ENCODE measurements at regions not wholly inside any gene's neighbourhood (a gene's known extent, or its start where the extent isn't known, plus 50 kb on each side); places are given as distances from the start of the nearest gene placed in this dataset.

- intact Hi-C loops (cut with micrococcal nuclease) = no loop called here
- H3K4me2 ChIP-seq (replicated peaks; ENCODE audit: extremely low read depth, low read length, poor library complexity, severe bottlenecking) = no peak overlapping the region
- H3K9ac ChIP-seq (ENCODE audit: insufficient read depth, low read length, poor library complexity, severe bottlenecking) = no peak overlapping the region
- no peak for DNase-seq
- no peak overlapping the region for H2AFZ ChIP-seq (ENCODE audit: insufficient read depth, low read depth, low read length, poor library complexity, severe bottlenecking)
- no peak overlapping the region for H3K27ac ChIP-seq (ENCODE audit: low read depth in 1 of 2, low read length in 2 of 2)
- no peaks in the 10 kb centered on the region for H3K36me3 ChIP-seq (replicated peaks in 1 of 2; ENCODE audit: control insufficient read depth in 1 of 2, insufficient read depth in 2 of 2, low read length in 2 of 2)
- 20% methylated on average over 1 of the region's 1 CpG for WGBS (ENCODE audit: insufficient coverage)
- H3K4me3 ChIP-seq (replicated peaks in 1 of 3; ENCODE audit: low read depth in 2 of 3, low read length in 3 of 3) = no peak overlapping the region
- Mint-ChIP-seq H3K9me3 (peaks cover 2 to 13% (median 11%) of the 10 kb centered on the region in 7 donors), H3K27me3 (ENCODE audit: low read depth in 3 of 3) (peaks cover 2 to 3% (median 2%) of the 10 kb centered on the region in 3 donors), H3K36me3 (no peaks in the 10 kb centered on the region), H3K27ac (no peak overlapping the region), H3K4me3 (no peak overlapping the region), H3K4me1 (no peaks in the 10 kb centered on the region)
- H4K20me1 ChIP-seq (ENCODE audit: insufficient read depth, low read length) = no peaks in the 10 kb centered on the region
- no peaks in the 10 kb centered on the region for H3K79me2 ChIP-seq (ENCODE audit: insufficient read depth, low read length)
- no peaks in the 10 kb centered on the region for H3K4me1 ChIP-seq (ENCODE audit: control insufficient read depth in 1 of 2, insufficient read depth in 2 of 2, low read length in 2 of 2)
- H3K9me3 ChIP-seq (replicated peaks in 1 of 2; ENCODE audit: control insufficient read depth in 1 of 2, insufficient read depth in 1 of 2, low read length in 2 of 2) = peaks cover 0 to 9% of the 10 kb centered on the region in 2 donors
- no peak for TF ChIP-seq CTCF (IDR thresholded peaks at IDR 0.05)
- peaks cover 0 to 2% of the 10 kb centered on the region in 2 donors for H3K27me3 ChIP-seq (ENCODE audit: control insufficient read depth in 2 of 2, insufficient read depth in 2 of 2, low read length in 2 of 2)
These were observed 90.3 kb downstream of the DIRAS2 start for GRCh38 chr9:90552317-90552716.

GRCh38 chr9:90555351-90556057 is 87.1 kb downstream of the DIRAS2 start:
- intact Hi-C loops (cut with micrococcal nuclease) = no loop called here
- H3K9ac ChIP-seq (ENCODE audit: insufficient read depth, low read length, poor library complexity, severe bottlenecking) = no peak overlapping the region
- no peaks in the 10 kb centered on the region for H3K36me3 ChIP-seq (replicated peaks in 1 of 2; ENCODE audit: control insufficient read depth in 1 of 2, insufficient read depth in 2 of 2, low read length in 2 of 2)
- no peaks in the 10 kb centered on the region for H3K9me3 ChIP-seq (replicated peaks in 1 of 2; ENCODE audit: control insufficient read depth in 1 of 2, insufficient read depth in 1 of 2, low read length in 2 of 2)
- no peak overlapping the region for H3K4me3 Mint-ChIP-seq
- no peaks in the 10 kb centered on the region for H3K27me3 ChIP-seq (ENCODE audit: control insufficient read depth in 2 of 2, insufficient read depth in 2 of 2, low read length in 2 of 2)
- H3K9me3 Mint-ChIP-seq = peaks cover 0 to 4% (median 1%) of the 10 kb centered on the region in 7 donors
- H3K27me3 Mint-ChIP-seq (ENCODE audit: low read depth in 3 of 3) = peaks cover 2 to 3% (median 3%) of the 10 kb centered on the region in 3 donors
- H3K27ac ChIP-seq (ENCODE audit: low read depth in 1 of 2, low read length in 2 of 2) = no peak overlapping the region
- no peaks in the 10 kb centered on the region for H3K79me2 ChIP-seq (ENCODE audit: insufficient read depth, low read length)
- no peak for TF ChIP-seq CTCF (IDR thresholded peaks at IDR 0.05)
- no peak overlapping the region for H3K4me2 ChIP-seq (replicated peaks; ENCODE audit: extremely low read depth, low read length, poor library complexity, severe bottlenecking)
- no peak overlapping the region for H2AFZ ChIP-seq (ENCODE audit: insufficient read depth, low read depth, low read length, poor library complexity, severe bottlenecking)
- H3K4me1 ChIP-seq (ENCODE audit: control insufficient read depth in 1 of 2, insufficient read depth in 2 of 2, low read length in 2 of 2) = no peaks in the 10 kb centered on the region
- no peak for DNase-seq
- H3K4me3 ChIP-seq (replicated peaks in 1 of 3; ENCODE audit: low read depth in 2 of 3, low read length in 3 of 3) = no peak overlapping the region
- H3K4me1 Mint-ChIP-seq = peaks cover 4% of the 10 kb centered on the region
- 100% methylated on average over 3 of the region's 7 CpGs for WGBS (ENCODE audit: insufficient coverage)
- H3K27ac Mint-ChIP-seq = no peak overlapping the region
- H4K20me1 ChIP-seq (ENCODE audit: insufficient read depth, low read length) = no peaks in the 10 kb centered on the region
- H3K36me3 Mint-ChIP-seq = no peaks in the 10 kb centered on the region
